ENCODE measurements at regions not wholly inside any gene's neighbourhood (a gene's known extent, or its start where the extent isn't known, plus 50 kb on each side); places are given as distances from the start of the nearest gene placed in this dataset.

GRCh38 chr4:160019936-160020335 lies 917.1 kb downstream of the RAPGEF2 start (continued):
- TF ChIP-seq NKRF (conservative IDR thresholded peaks at IDR 0.05) (no peak), NR2C2 (IDR thresholded peaks at IDR 0.05; ENCODE audit: borderline replicate concordance, control insufficient read depth, insufficient read length, low read depth) (no peak), MTA3 (IDR thresholded peaks at IDR 0.05; ENCODE audit: borderline replicate concordance, low read length) (no peak), ZNF207 (IDR thresholded peaks at IDR 0.05; ENCODE audit: borderline replicate concordance) (no peak)

GRCh38 chr4:160020804-160021203 lies 917.9 kb downstream of the RAPGEF2 start:
- Histone ChIP-seq H3K9ac (ENCODE audit: control insufficient read depth, insufficient read depth, low read length) (no peak overlapping the region), H3K9me3 (replicated peaks; ENCODE audit: control insufficient read depth, insufficient read depth, low read length) (no peaks in the 10 kb centered on the region), H3K4me1 (ENCODE audit: control insufficient read depth, insufficient read depth, low read length) (no peaks in the 10 kb centered on the region), H3K27ac (ENCODE audit: control insufficient read depth, insufficient read depth) (no peak overlapping the region), H3K79me2 (ENCODE audit: control insufficient read depth, insufficient read depth, low read length) (no peaks in the 10 kb centered on the region), H3K27me3 (replicated peaks in 1 of 2; ENCODE audit: control insufficient read depth in 2 of 2, insufficient read depth in 2 of 2, low read length in 1 of 2) (no peaks in the 10 kb centered on the region), H4K20me1 (ENCODE audit: control insufficient read depth, insufficient read depth) (no peaks in the 10 kb centered on the region), H3K4me3 (no peak overlapping the region), H3K36me3 (ENCODE audit: control insufficient read depth in 2 of 2, insufficient read depth in 2 of 2, low read length in 1 of 2) (no peaks in the 10 kb centered on the region), H2AFZ (ENCODE audit: control insufficient read depth, low read depth, low read length) (no peak overlapping the region), H3K4me2 (ENCODE audit: control insufficient read depth, insufficient read depth) (no peak overlapping the region)
- FAIRE-seq (no peak), DNase-seq (ENCODE audit: low read depth, low spot score) (no peak), ATAC-seq (peak; percentile 29; the same call in 1 of the 3 replicates)
- TF ChIP-seq CBX5 (IDR thresholded peaks at IDR 0.05; ENCODE audit: low read depth) (no peak), PAX8 (IDR thresholded peaks at IDR 0.05) (no peak), ATF2 (IDR thresholded peaks at IDR 0.05; ENCODE audit: low read length) (no peak), LARP7 (IDR thresholded peaks at IDR 0.05) (no peak), SUPT20H (IDR thresholded peaks at IDR 0.05; ENCODE audit: borderline replicate concordance, control insufficient read depth, low read depth, low read length) (no peak), CHD1 (IDR thresholded peaks at IDR 0.05; ENCODE audit: low read depth, low read length) (no peak), EGR1 (IDR thresholded peaks at IDR 0.05; ENCODE audit: borderline replicate concordance in 1 of 2, low read depth in 2 of 2, low read length in 2 of 2) (no peak), FOXK2 (IDR thresholded peaks at IDR 0.05) (no peak), ZNF622 (IDR thresholded peaks at IDR 0.05) (no peak)
- TF ChIP-seq, protein P1, sequence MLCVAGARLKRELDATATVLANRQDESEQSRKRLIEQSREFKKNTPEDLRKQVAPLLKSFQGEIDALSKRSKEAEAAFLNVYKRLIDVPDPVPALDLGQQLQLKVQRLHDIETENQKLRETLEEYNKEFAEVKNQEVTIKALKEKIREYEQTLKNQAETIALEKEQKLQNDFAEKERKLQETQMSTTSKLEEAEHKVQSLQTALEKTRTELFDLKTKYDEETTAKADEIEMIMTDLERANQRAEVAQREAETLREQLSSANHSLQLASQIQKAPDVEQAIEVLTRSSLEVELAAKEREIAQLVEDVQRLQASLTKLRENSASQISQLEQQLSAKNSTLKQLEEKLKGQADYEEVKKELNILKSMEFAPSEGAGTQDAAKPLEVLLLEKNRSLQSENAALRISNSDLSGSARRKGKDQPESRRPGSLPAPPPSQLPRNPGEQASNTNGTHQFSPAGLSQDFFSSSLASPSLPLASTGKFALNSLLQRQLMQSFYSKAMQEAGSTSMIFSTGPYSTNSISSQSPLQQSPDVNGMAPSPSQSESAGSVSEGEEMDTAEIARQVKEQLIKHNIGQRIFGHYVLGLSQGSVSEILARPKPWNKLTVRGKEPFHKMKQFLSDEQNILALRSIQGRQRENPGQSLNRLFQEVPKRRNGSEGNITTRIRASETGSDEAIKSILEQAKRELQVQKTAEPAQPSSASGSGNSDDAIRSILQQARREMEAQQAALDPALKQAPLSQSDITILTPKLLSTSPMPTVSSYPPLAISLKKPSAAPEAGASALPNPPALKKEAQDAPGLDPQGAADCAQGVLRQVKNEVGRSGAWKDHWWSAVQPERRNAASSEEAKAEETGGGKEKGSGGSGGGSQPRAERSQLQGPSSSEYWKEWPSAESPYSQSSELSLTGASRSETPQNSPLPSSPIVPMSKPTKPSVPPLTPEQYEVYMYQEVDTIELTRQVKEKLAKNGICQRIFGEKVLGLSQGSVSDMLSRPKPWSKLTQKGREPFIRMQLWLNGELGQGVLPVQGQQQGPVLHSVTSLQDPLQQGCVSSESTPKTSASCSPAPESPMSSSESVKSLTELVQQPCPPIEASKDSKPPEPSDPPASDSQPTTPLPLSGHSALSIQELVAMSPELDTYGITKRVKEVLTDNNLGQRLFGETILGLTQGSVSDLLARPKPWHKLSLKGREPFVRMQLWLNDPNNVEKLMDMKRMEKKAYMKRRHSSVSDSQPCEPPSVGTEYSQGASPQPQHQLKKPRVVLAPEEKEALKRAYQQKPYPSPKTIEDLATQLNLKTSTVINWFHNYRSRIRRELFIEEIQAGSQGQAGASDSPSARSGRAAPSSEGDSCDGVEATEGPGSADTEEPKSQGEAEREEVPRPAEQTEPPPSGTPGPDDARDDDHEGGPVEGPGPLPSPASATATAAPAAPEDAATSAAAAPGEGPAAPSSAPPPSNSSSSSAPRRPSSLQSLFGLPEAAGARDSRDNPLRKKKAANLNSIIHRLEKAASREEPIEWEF (IDR thresholded peaks at IDR 0.05; ENCODE audit: insufficient replicate concordance, low read depth, low read length) = no peak
- ChIA-PET SMC1A (ENCODE audit: uncharacterized antibody, unreplicated experiment) (interaction anchor here (1.1 kb wide), 1 partner anchor 15 kb away, joined by 3 read pairs; no protein-coding TSS in a partner anchor), RAD21 (ENCODE audit: unreplicated experiment) (no interaction called here), POLR2A (no interaction called here), CTCF (no interaction called here)
- intact Hi-C loops (cut with micrococcal nuclease; ENCODE audit: unreplicated experiment) (no loop called here), in situ Hi-C loops (cut with MboI) (no loop called here)
- no TSS peak for BruUV-seq (replicated peaks)
- 56% methylated on average over 3 of the region's 3 CpGs for WGBS (ENCODE audit: insufficient coverage, insufficient replicate concordance, low lambda C conversion rate, missing lambda C conversion rate)
